WTC11 (cell line): ENCODE measurements at regions not wholly inside any gene's neighbourhood (a gene's known extent, or its start where the extent isn't known, plus 50 kb on each side); places are given as distances from the start of the nearest gene placed in this dataset.

Experiments
- ATAC-seq: fragments of 200-7000 bp; cut with Tn5 transposase; 2 replicates; pipeline ENCODE4 v1.10.0; 2021; ENCODE audit warnings: mild to moderate bottlenecking, moderate library complexity
- CTCF ChIA-PET: fragments of 300-600 bp; sonication (Branson Sonifier 250); formaldehyde crosslinking; loops from one replicate; lab custom pipeline; 2021; ENCODE audit warnings: antibody characterized with exemption; lab: Charles Lee
- POLR2A ChIA-PET: fragments of 350-600 bp; sonication (Branson Sonifier 250); formaldehyde crosslinking; loops from one replicate; lab custom pipeline; 2021; ENCODE audit warnings: antibody characterized with exemption; lab: Charles Lee
- DNase-seq: peaks from one replicate; pipeline ENCODE4 v3.0.0; 2021; ENCODE audit warnings: low spot score
- H3K27ac Mint-ChIP-seq: 2 replicates; pipeline ENCODE4 v1.8.0; 2021; ENCODE audit warnings: mixed read lengths
- H3K27me3 Mint-ChIP-seq: 2 replicates; pipeline ENCODE4 v1.8.0; 2021; ENCODE audit warnings: low read depth, mild to moderate bottlenecking, moderate library complexity, mixed read lengths
- H3K36me3 Mint-ChIP-seq: 2 replicates; pipeline ENCODE4 v1.8.0; 2021; ENCODE audit warnings: mixed read lengths
- H3K4me1 Mint-ChIP-seq: 2 replicates; pipeline ENCODE4 v1.8.0; 2022; ENCODE audit warnings: mixed read lengths
- H3K4me3 Mint-ChIP-seq: 2 replicates; pipeline ENCODE4 v1.8.0; 2021; ENCODE audit warnings: mild to moderate bottlenecking, moderate library complexity, mixed read lengths
- H3K9me3 Mint-ChIP-seq: 2 replicates; pipeline ENCODE4 v1.8.0; 2021; ENCODE audit warnings: mixed read lengths
- CREB1 ChIP-seq: sonication (generic); formaldehyde crosslinking; IDR thresholded peaks from 2 replicates; pipeline ENCODE4 v1.8.0; 2023; ENCODE audit warnings: mild to moderate bottlenecking, missing genetic modification reagents
- EMX1 ChIP-seq: fragments of 250-450 bp; sonication (Bioruptor Pico); IDR thresholded peaks from 2 replicates; pipeline ENCODE4 v1.8.0; 2021; ENCODE audit warnings: mild to moderate bottlenecking
- ETV6 ChIP-seq: sonication (generic); formaldehyde crosslinking; IDR thresholded peaks from 2 replicates; pipeline ENCODE4 v1.8.1; 2022; ENCODE audit warnings: mild to moderate bottlenecking, missing genetic modification reagents
- FOXK1 ChIP-seq: sonication (generic); formaldehyde crosslinking; IDR thresholded peaks from 2 replicates; pipeline ENCODE4 v1.8.0; 2022; ENCODE audit warnings: mild to moderate bottlenecking, moderate library complexity, missing genetic modification reagents
- GTF2I ChIP-seq: fragments of 250-450 bp; sonication (Bioruptor Pico); conservative IDR thresholded peaks from 2 replicates; pipeline ENCODE4 v1.4.0; 2021; ENCODE audit warnings: mild to moderate bottlenecking
- HMGA2 ChIP-seq: fragments of 250-450 bp; sonication (Bioruptor Pico); IDR thresholded peaks from 2 replicates; pipeline ENCODE4 v1.4.0; 2021; ENCODE audit warnings: mild to moderate bottlenecking, moderate library complexity
- IRF2 ChIP-seq: sonication (generic); formaldehyde crosslinking; IDR thresholded peaks from 2 replicates; pipeline ENCODE4 v1.8.0; 2022; ENCODE audit warnings: low read depth, missing genetic modification reagents, borderline replicate concordance
- KAT7 ChIP-seq: sonication (generic); formaldehyde crosslinking; IDR thresholded peaks from 2 replicates; pipeline ENCODE4 v1.8.1; 2023; ENCODE audit warnings: missing genetic modification reagents, mild to moderate bottlenecking, borderline replicate concordance
- MYBL2 ChIP-seq: sonication (generic); formaldehyde crosslinking; IDR thresholded peaks from 2 replicates; pipeline ENCODE4 v1.8.1; 2023; ENCODE audit warnings: mild to moderate bottlenecking, moderate library complexity, missing genetic modification reagents
- NFE2L1 ChIP-seq: sonication (generic); formaldehyde crosslinking; IDR thresholded peaks from 2 replicates; pipeline ENCODE4 v1.8.1; 2023; ENCODE audit warnings: missing genetic modification reagents
- TCF7 ChIP-seq: sonication (generic); formaldehyde crosslinking; IDR thresholded peaks from 2 replicates; pipeline ENCODE4 v1.8.0; 2022; ENCODE audit warnings: mild to moderate bottlenecking, low read depth, missing genetic modification reagents, moderate library complexity
- TEAD4 ChIP-seq: sonication (generic); formaldehyde crosslinking; IDR thresholded peaks from 2 replicates; pipeline ENCODE4 v1.8.0; 2022; ENCODE audit warnings: mild to moderate bottlenecking, missing genetic modification reagents
- TP53 ChIP-seq: sonication (generic); formaldehyde crosslinking; IDR thresholded peaks from 2 replicates; pipeline ENCODE4 v1.8.1; 2023; ENCODE audit warnings: mild to moderate bottlenecking, missing genetic modification reagents
- ZNF138 ChIP-seq: sonication (generic); formaldehyde crosslinking; conservative IDR thresholded peaks from 2 replicates; pipeline ENCODE4 v1.8.1; 2022; ENCODE audit warnings: mild to moderate bottlenecking, moderate library complexity, missing genetic modification reagents
- TF ChIP-seq, protein P1 (sequence below): sonication (generic); formaldehyde crosslinking; IDR thresholded peaks from 2 replicates; pipeline ENCODE4 v1.8.1; 2022; ENCODE audit warnings: mild to moderate bottlenecking, moderate library complexity, missing genetic modification reagents
- TF ChIP-seq, protein P2 (sequence below): sonication (generic); formaldehyde crosslinking; IDR thresholded peaks from 2 replicates; pipeline ENCODE4 v1.8.1; 2022; ENCODE audit warnings: low read depth, missing genetic modification reagents, borderline replicate concordance
- TF ChIP-seq, protein P3 (sequence below): sonication (generic); formaldehyde crosslinking; IDR thresholded peaks from 2 replicates; pipeline ENCODE4 v1.8.0; 2022; ENCODE audit warnings: mild to moderate bottlenecking, missing genetic modification reagents
- TF ChIP-seq, protein P4 (sequence below): sonication (generic); formaldehyde crosslinking; IDR thresholded peaks from 2 replicates; pipeline ENCODE4 v1.8.1; 2022; ENCODE audit warnings: missing genetic modification reagents, borderline replicate concordance
- TF ChIP-seq, protein P5 (sequence below): fragments of 250-450 bp; sonication (Bioruptor Pico); IDR thresholded peaks from 2 replicates; pipeline ENCODE4 v1.8.0; 2021; ENCODE audit warnings: mild to moderate bottlenecking
- TF ChIP-seq, protein P6 (sequence below): fragments of 250-450 bp; sonication (Bioruptor Pico); IDR thresholded peaks from 2 replicates; pipeline ENCODE4 v2.1.2; 2022; ENCODE audit warnings: mild to moderate bottlenecking, moderate library complexity

DNA sequence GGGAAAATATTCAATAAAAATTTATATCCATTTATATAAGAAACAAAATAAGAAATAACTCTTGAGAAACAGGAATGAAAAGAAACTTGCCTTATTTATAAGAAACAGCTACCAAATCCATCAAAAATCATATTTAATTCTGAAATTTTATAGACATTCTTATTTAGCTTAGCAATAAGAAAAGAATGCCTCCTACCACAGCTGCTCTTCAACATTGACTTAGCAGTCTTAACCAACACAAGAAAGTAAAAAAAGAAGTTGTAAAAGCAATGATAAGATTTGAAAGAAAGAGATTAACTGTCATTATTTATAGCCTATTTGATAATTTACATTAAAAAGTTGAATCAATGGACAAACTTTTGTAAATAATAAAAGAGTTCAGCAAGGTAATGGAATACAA lies 212.8 kb downstream of the ZNF365 start:
- TF ChIP-seq FOXK1 (no peak), MYBL2 (no peak), GTF2I (CRISPR knock-in tag) (no peak), IRF2 (CRISPR knock-in tag) (no peak), CREB1 (CRISPR knock-in tag) (no peak), TCF7 (CRISPR knock-in tag) (no peak), EMX1 (CRISPR knock-in tag) (no peak), ZNF138 (CRISPR knock-in tag) (no peak), ETV6 (CRISPR knock-in tag) (no peak), HMGA2 (CRISPR knock-in tag) (no peak), TP53 (CRISPR knock-in tag) (no peak), KAT7 (CRISPR knock-in tag) (no peak), NFE2L1 (no peak)
- TF ChIP-seq, protein P1, sequence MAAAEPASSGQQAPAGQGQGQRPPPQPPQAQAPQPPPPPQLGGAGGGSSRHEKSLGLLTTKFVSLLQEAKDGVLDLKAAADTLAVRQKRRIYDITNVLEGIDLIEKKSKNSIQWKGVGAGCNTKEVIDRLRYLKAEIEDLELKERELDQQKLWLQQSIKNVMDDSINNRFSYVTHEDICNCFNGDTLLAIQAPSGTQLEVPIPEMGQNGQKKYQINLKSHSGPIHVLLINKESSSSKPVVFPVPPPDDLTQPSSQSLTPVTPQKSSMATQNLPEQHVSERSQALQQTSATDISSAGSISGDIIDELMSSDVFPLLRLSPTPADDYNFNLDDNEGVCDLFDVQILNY (CRISPR knock-in tag), result no peak
- TF ChIP-seq, protein P2, sequence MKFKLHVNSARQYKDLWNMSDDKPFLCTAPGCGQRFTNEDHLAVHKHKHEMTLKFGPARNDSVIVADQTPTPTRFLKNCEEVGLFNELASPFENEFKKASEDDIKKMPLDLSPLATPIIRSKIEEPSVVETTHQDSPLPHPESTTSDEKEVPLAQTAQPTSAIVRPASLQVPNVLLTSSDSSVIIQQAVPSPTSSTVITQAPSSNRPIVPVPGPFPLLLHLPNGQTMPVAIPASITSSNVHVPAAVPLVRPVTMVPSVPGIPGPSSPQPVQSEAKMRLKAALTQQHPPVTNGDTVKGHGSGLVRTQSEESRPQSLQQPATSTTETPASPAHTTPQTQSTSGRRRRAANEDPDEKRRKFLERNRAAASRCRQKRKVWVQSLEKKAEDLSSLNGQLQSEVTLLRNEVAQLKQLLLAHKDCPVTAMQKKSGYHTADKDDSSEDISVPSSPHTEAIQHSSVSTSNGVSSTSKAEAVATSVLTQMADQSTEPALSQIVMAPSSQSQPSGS (CRISPR knock-in tag), result no peak
- TF ChIP-seq, protein P3, sequence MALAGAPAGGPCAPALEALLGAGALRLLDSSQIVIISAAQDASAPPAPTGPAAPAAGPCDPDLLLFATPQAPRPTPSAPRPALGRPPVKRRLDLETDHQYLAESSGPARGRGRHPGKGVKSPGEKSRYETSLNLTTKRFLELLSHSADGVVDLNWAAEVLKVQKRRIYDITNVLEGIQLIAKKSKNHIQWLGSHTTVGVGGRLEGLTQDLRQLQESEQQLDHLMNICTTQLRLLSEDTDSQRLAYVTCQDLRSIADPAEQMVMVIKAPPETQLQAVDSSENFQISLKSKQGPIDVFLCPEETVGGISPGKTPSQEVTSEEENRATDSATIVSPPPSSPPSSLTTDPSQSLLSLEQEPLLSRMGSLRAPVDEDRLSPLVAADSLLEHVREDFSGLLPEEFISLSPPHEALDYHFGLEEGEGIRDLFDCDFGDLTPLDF (CRISPR knock-in tag), result no peak
- TF ChIP-seq, protein P4, sequence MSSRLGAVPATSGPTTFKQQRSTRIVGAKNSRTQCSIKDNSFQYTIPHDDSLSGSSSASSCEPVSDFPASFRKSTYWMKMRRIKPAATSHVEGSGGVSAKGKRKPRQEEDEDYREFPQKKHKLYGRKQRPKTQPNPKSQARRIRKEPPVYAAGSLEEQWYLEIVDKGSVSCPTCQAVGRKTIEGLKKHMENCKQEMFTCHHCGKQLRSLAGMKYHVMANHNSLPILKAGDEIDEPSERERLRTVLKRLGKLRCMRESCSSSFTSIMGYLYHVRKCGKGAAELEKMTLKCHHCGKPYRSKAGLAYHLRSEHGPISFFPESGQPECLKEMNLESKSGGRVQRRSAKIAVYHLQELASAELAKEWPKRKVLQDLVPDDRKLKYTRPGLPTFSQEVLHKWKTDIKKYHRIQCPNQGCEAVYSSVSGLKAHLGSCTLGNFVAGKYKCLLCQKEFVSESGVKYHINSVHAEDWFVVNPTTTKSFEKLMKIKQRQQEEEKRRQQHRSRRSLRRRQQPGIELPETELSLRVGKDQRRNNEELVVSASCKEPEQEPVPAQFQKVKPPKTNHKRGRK, result no peak
- TF ChIP-seq, protein P5, sequence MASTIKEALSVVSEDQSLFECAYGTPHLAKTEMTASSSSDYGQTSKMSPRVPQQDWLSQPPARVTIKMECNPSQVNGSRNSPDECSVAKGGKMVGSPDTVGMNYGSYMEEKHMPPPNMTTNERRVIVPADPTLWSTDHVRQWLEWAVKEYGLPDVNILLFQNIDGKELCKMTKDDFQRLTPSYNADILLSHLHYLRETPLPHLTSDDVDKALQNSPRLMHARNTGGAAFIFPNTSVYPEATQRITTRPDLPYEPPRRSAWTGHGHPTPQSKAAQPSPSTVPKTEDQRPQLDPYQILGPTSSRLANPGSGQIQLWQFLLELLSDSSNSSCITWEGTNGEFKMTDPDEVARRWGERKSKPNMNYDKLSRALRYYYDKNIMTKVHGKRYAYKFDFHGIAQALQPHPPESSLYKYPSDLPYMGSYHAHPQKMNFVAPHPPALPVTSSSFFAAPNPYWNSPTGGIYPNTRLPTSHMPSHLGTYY (CRISPR knock-in tag), result no peak
- no peaks in the 10 kb centered on the region for H3K4me1 Mint-ChIP-seq
- CTCF ChIA-PET, result no interaction called here

DNA sequence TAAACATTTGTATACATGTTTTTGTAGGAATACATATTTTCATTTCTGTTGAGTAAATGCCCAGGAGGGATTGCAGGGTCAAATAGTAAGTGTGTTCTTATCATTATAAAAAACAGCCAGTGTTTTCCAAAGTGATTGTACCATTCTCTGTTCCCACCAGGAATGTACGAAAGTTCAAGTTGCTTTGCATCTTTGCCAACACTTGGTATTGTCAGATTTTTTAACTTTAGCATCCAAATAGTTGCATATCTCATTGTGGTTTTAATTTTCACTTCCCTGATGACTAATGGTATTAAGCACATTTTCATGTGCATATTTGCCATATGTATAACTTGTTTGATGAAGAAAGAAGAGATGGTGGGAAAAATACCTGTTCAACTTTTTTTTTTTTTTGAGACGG lies 213.9 kb downstream of the ZNF365 start:
- peaks cover 7% of the 10 kb centered on the region for H3K9me3 Mint-ChIP-seq
- no peak overlapping the region for H3K4me3 Mint-ChIP-seq
- ATAC-seq, result no peak
- H3K36me3 Mint-ChIP-seq, result no peaks in the 10 kb centered on the region
- POLR2A ChIA-PET, result no interaction called here
- CTCF ChIA-PET, result no interaction called here
- no peak for DNase-seq
- no peak overlapping the region for H3K27ac Mint-ChIP-seq
- H3K27me3 Mint-ChIP-seq, result no peaks in the 10 kb centered on the region
- H3K4me1 Mint-ChIP-seq, result no peaks in the 10 kb centered on the region
- TF ChIP-seq, protein P6, sequence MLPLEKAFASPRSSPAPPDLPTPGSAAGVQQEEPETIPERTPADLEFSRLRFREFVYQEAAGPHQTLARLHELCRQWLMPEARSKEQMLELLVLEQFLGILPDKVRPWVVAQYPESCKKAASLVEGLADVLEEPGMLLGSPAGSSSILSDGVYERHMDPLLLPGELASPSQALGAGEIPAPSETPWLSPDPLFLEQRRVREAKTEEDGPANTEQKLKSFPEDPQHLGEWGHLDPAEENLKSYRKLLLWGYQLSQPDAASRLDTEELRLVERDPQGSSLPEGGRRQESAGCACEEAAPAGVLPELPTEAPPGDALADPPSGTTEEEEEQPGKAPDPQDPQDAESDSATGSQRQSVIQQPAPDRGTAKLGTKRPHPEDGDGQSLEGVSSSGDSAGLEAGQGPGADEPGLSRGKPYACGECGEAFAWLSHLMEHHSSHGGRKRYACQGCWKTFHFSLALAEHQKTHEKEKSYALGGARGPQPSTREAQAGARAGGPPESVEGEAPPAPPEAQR (CRISPR knock-in tag), result no peak
- no peak for TF ChIP-seq TEAD4
- TF ChIP-seq, protein P3 (CRISPR knock-in tag), result no peak
- no peak for TF ChIP-seq IRF2 (CRISPR knock-in tag)
- TF ChIP-seq, all 79 proteins: peak for 0

More for the DNA sequence above, 212.8 kb downstream of the ZNF365 start:
- Mint-ChIP-seq H3K4me3 (no peak overlapping the region), H3K9me3 (peaks cover 8% of the 10 kb centered on the region), H3K27me3 (no peaks in the 10 kb centered on the region), H3K27ac (no peak overlapping the region), H3K36me3 (no peaks in the 10 kb centered on the region)
- POLR2A ChIA-PET, result no interaction called here
- DNase-seq, result no peak
- ATAC-seq, result no peak
